ENCODE measurements at regions not wholly inside any gene's neighbourhood (a gene's known extent, or its start where the extent isn't known, plus 50 kb on each side); places are given as distances from the start of the nearest gene placed in this dataset.

GRCh38 chr9:74373348-74373747, 123.8 kb upstream of the RORB start:
- H3K36me3 Mint-ChIP-seq (ENCODE audit: low read depth) = no peaks in the 10 kb centered on the region
- H3K27ac Mint-ChIP-seq (ENCODE audit: unreplicated experiment) = no peak overlapping the region
- H3K9me3 Mint-ChIP-seq = no peaks in the 10 kb centered on the region
- no peak for TF ChIP-seq CTCF (conservative IDR thresholded peaks at IDR 0.05)
- no peaks in the 10 kb centered on the region for H3K27me3 Mint-ChIP-seq (ENCODE audit: low read depth)
- no peak overlapping the region for H3K4me3 Mint-ChIP-seq
- no peaks in the 10 kb centered on the region for H3K4me1 Mint-ChIP-seq
- DNase-seq (ENCODE audit: low read depth, low spot score) = no peak

- Mint-ChIP-seq H3K27me3 (ENCODE audit: low read depth) (no peaks in the 10 kb centered on the region), H3K4me3 (no peak overlapping the region), H3K9me3 (no peaks in the 10 kb centered on the region), H3K4me1 (no peaks in the 10 kb centered on the region), H3K27ac (ENCODE audit: unreplicated experiment) (no peak overlapping the region), H3K36me3 (ENCODE audit: low read depth) (no peaks in the 10 kb centered on the region)
- DNase-seq (ENCODE audit: low read depth, low spot score) = no peak
- TF ChIP-seq CTCF (conservative IDR thresholded peaks at IDR 0.05) = peak; percentile 64
Measured at GRCh38 chr9:74379718-74380117, 117.4 kb upstream of the RORB start.

GRCh38 chr9:74391816-74392215, 105.3 kb upstream of the RORB start:
- no peaks in the 10 kb centered on the region for H3K9me3 Mint-ChIP-seq
- H3K36me3 Mint-ChIP-seq (ENCODE audit: low read depth) = no peaks in the 10 kb centered on the region
- H3K27ac Mint-ChIP-seq (ENCODE audit: unreplicated experiment) = no peak overlapping the region
- no peak for TF ChIP-seq CTCF (conservative IDR thresholded peaks at IDR 0.05)
- H3K27me3 Mint-ChIP-seq (ENCODE audit: low read depth) = no peaks in the 10 kb centered on the region
- no peak overlapping the region for H3K4me3 Mint-ChIP-seq
- no peak for DNase-seq (ENCODE audit: low read depth, low spot score)
- H3K4me1 Mint-ChIP-seq = no peaks in the 10 kb centered on the region

GRCh38 chr9:74403581-74403980, 93.6 kb upstream of the RORB start:
- Mint-ChIP-seq H3K9me3 (peaks cover 9% of the 10 kb centered on the region), H3K27me3 (ENCODE audit: low read depth) (no peaks in the 10 kb centered on the region), H3K4me3 (no peak overlapping the region), H3K36me3 (ENCODE audit: low read depth) (no peaks in the 10 kb centered on the region), H3K27ac (ENCODE audit: unreplicated experiment) (no peak overlapping the region), H3K4me1 (peaks cover 9% of the 10 kb centered on the region)
- no peak for TF ChIP-seq CTCF (conservative IDR thresholded peaks at IDR 0.05)
- DNase-seq (ENCODE audit: low read depth, low spot score) = no peak

GRCh38 chr9:74404620-74405019, 92.5 kb upstream of the RORB start:
- no peak for DNase-seq (ENCODE audit: low read depth, low spot score)
- no peak overlapping the region for H3K4me3 Mint-ChIP-seq
- no peak overlapping the region for H3K27ac Mint-ChIP-seq (ENCODE audit: unreplicated experiment)
- H3K36me3 Mint-ChIP-seq (ENCODE audit: low read depth) = no peaks in the 10 kb centered on the region
- TF ChIP-seq CTCF (conservative IDR thresholded peaks at IDR 0.05) = no peak
- H3K27me3 Mint-ChIP-seq (ENCODE audit: low read depth) = no peaks in the 10 kb centered on the region
- peaks cover 13% of the 10 kb centered on the region for H3K4me1 Mint-ChIP-seq
- H3K9me3 Mint-ChIP-seq = peaks cover 9% of the 10 kb centered on the region

- Mint-ChIP-seq H3K27me3 (ENCODE audit: low read depth) (no peaks in the 10 kb centered on the region), H3K4me3 (no peak overlapping the region)
- TF ChIP-seq CTCF (conservative IDR thresholded peaks at IDR 0.05) = no peak
Measured at GRCh38 chr9:74407166-74407565, 90.0 kb upstream of the RORB start.

More at GRCh38 chr9:74407166-74407565, 90.0 kb upstream of the RORB start:
- peaks cover 13% of the 10 kb centered on the region for H3K4me1 Mint-ChIP-seq
- no peak for DNase-seq (ENCODE audit: low read depth, low spot score)
- no peaks in the 10 kb centered on the region for H3K36me3 Mint-ChIP-seq (ENCODE audit: low read depth)
- peaks cover 12% of the 10 kb centered on the region for H3K9me3 Mint-ChIP-seq
- peak overlapping the region; percentile 10 for H3K27ac Mint-ChIP-seq (ENCODE audit: unreplicated experiment)

All from neural crest cell (in vitro differentiated cells).